HPDE6-E6E7 (cell line): ENCODE measurements at regions not wholly inside any gene's neighbourhood (a gene's known extent, or its start where the extent isn't known, plus 50 kb on each side); places are given as distances from the start of the nearest gene placed in this dataset.
A peak's percentile ranks its signal among the peaks of the same experiment; 100 is the strongest.
"Not testable (repeated sequence)": the region's sequence is repeated elsewhere in the genome, so short reads cannot be mapped to it uniquely, and the experiment has no call there.

Experiments
- DNase-seq: peaks from one replicate; pipeline ENCODE4 v3.0.0; 2011; ENCODE audit warnings: missing footprints; ENCODE audit errors: extremely low spot score

- no peak for DNase-seq
Observed at GRCh38 chr22:27591060-27591459, 210.5 kb downstream of the MN1 start.

GRCh38 chr22:27593378-27593777 lies 208.2 kb downstream of the MN1 start:
- no peak for DNase-seq

- no peak for DNase-seq
Observed at GRCh38 chr22:27594020-27594419, 207.5 kb downstream of the MN1 start.

- no peak for DNase-seq
Observed at GRCh38 chr22:27594474-27595134, 207.0 kb downstream of the MN1 start.

GRCh38 chr22:27596133-27596870 lies 205.3 kb downstream of the MN1 start:
- DNase-seq, result no peak

GRCh38 chr22:27597703-27598444 lies 203.7 kb downstream of the MN1 start:
- peak; percentile 26 for DNase-seq

- DNase-seq, result no peak
Observed at GRCh38 chr22:27598792-27599191, 202.8 kb downstream of the MN1 start.

GRCh38 chr22:27601195-27601594 lies 200.4 kb downstream of the MN1 start:
- DNase-seq, result no peak

- DNase-seq, result no peak
Observed at GRCh38 chr22:27602390-27602789, 199.2 kb downstream of the MN1 start.

- no peak for DNase-seq
Observed at GRCh38 chr22:27603111-27603799, 198.3 kb downstream of the MN1 start.

- DNase-seq, result no peak
Observed at GRCh38 chr22:27603800-27604144, 197.8 kb downstream of the MN1 start.

- DNase-seq, result no peak
Observed at GRCh38 chr22:27605390-27605789, 196.2 kb downstream of the MN1 start.

GRCh38 chr22:27607750-27608149 lies 193.8 kb downstream of the MN1 start:
- not testable (repeated sequence) for DNase-seq

- no peak for DNase-seq
Observed at GRCh38 chr22:27609451-27609888, 192.1 kb downstream of the MN1 start.

GRCh38 chr22:27610164-27610563 lies 191.4 kb downstream of the MN1 start:
- not testable (repeated sequence) for DNase-seq

GRCh38 chr22:27610863-27611786 lies 190.4 kb downstream of the MN1 start:
- DNase-seq, result no peak

GRCh38 chr22:27612115-27612514 lies 189.4 kb downstream of the MN1 start:
- no peak for DNase-seq

GRCh38 chr22:27613099-27614005 lies 188.2 kb downstream of the MN1 start:
- DNase-seq, result no peak

GRCh38 chr22:27614006-27614649 lies 187.4 kb downstream of the MN1 start:
- DNase-seq, result no peak

- no peak for DNase-seq
Observed at GRCh38 chr22:27614650-27615007, 186.9 kb downstream of the MN1 start.
